Keratinocyte (primary cell): ENCODE measurements at regions not wholly inside any gene's neighbourhood (a gene's known extent, or its start where the extent isn't known, plus 50 kb on each side); places are given as distances from the start of the nearest gene placed in this dataset.

Source experiments
- DNase-seq: peaks from one replicate; pipeline ENCODE4 v3.0.0-alpha.2; 2011; ENCODE audit warnings: low read depth, missing footprints, low spot score
- FAIRE-seq: peaks from 2 replicates; lab custom pipeline; 2011; peaks lifted over from hg19 to GRCh38; lab: Jason Lieb, UNC
- H2AFZ ChIP-seq: 2 replicates; pipeline ENCODE4 v1.6.0; 2012; ENCODE audit warnings: low read length, control low read depth, inconsistent platforms; ENCODE audit not compliant: control insufficient read depth
- H3K27ac ChIP-seq: 2 replicates; pipeline ENCODE4 v1.5.1; 2011; ENCODE audit warnings: low read length; ENCODE audit not compliant: control insufficient read depth, insufficient read depth
- H3K27me3 ChIP-seq: 3 replicates; pipeline ENCODE4 v1.6.0; 2011; ENCODE audit warnings: low read length; ENCODE audit not compliant: control insufficient read depth, insufficient read depth; ENCODE audit errors: extremely low read depth
- H3K36me3 ChIP-seq, 2 experiments: 2 replicates in 1 of 2; 3 replicates in 1 of 2; pipeline ENCODE4 v1.5.1; 2011; ENCODE audit warnings: low read length in 2 of 2, mild to moderate bottlenecking in 1 of 2; ENCODE audit not compliant: control insufficient read depth in 2 of 2, insufficient read depth in 2 of 2; ENCODE audit errors: extremely low read depth in 1 of 2
- H3K4me1 ChIP-seq: 3 replicates; pipeline ENCODE4 v1.5.1; 2011; ENCODE audit warnings: low read length; ENCODE audit not compliant: control insufficient read depth, insufficient read depth; ENCODE audit errors: extremely low read depth
- H3K4me2 ChIP-seq: 3 replicates; pipeline ENCODE4 v1.6.0; 2011; ENCODE audit warnings: low read depth, low read length; ENCODE audit not compliant: control insufficient read depth, insufficient read depth; ENCODE audit errors: extremely low read depth
- H3K4me3 ChIP-seq, 3 experiments: fragments of 200-600 bp in 1 of 3; sonication (generic) in 1 of 3; 2 replicates in 2 of 3; 3 replicates in 1 of 3; pipeline ENCODE4 v1.5.1; 2011 to 2016; ENCODE audit warnings: low read length in 3 of 3, mild to moderate bottlenecking in 3 of 3, control low read depth in 2 of 3, inconsistent platforms in 1 of 3, low read depth in 1 of 3, mixed read lengths in 1 of 3, mixed run types in 1 of 3, moderate library complexity in 1 of 3; ENCODE audit not compliant: control insufficient read depth in 2 of 3, insufficient read depth in 2 of 3; ENCODE audit errors: extremely low read depth in 1 of 3
- H3K79me2 ChIP-seq: 2 replicates; pipeline ENCODE4 v1.6.0; 2012; ENCODE audit warnings: low read length; ENCODE audit not compliant: control insufficient read depth, insufficient read depth
- H3K9ac ChIP-seq: 3 replicates; pipeline ENCODE4 v1.6.0; 2011; ENCODE audit warnings: low read length; ENCODE audit not compliant: control insufficient read depth, insufficient read depth; ENCODE audit errors: extremely low read depth
- H3K9me1 ChIP-seq: 3 replicates; pipeline ENCODE4 v1.6.0; 2011; ENCODE audit warnings: low read length; ENCODE audit not compliant: control insufficient read depth, insufficient read depth; ENCODE audit errors: extremely low read depth
- H3K9me3 ChIP-seq: 2 replicates; pipeline ENCODE4 v1.5.1; 2012; ENCODE audit warnings: low read depth, low read length; ENCODE audit not compliant: control insufficient read depth
- H4K20me1 ChIP-seq: 3 replicates; pipeline ENCODE4 v1.6.0; 2011; ENCODE audit warnings: low read length; ENCODE audit not compliant: control insufficient read depth, insufficient read depth; ENCODE audit errors: extremely low read depth
- EZH2 ChIP-seq: IDR thresholded peaks from one replicate; pipeline ENCODE4 v1.6.1; 2012; ENCODE audit warnings: inconsistent platforms, mild to moderate bottlenecking, low read length, moderate library complexity
- dilution Hi-C: fragments of 300-500 bp; cut with MboI; formaldehyde crosslinking; loops from one replicate; pipeline ENCODE4 v1.7.0; 2020; ENCODE audit warnings: low sequenced_read_pairs; ENCODE audit not compliant: extremely low pct_ligation_motif_present
- TF ChIP-seq, protein P1 (sequence below), 3 experiments: IDR thresholded peaks in 1 of 3; conservative IDR thresholded peaks in 1 of 3; optimal IDR thresholded peaks in 1 of 3; 2 replicates in 2 of 3; 3 replicates in 1 of 3; pipeline versions ENCODE3 to v1.5.1; 2011; ENCODE audit warnings: low read length in 3 of 3, mild to moderate bottlenecking in 3 of 3, moderate library complexity in 2 of 3, control low read depth in 1 of 3, inconsistent platforms in 1 of 3; ENCODE audit not compliant: insufficient read depth in 2 of 3; ENCODE audit errors: extremely low read depth in 1 of 3

DNA sequence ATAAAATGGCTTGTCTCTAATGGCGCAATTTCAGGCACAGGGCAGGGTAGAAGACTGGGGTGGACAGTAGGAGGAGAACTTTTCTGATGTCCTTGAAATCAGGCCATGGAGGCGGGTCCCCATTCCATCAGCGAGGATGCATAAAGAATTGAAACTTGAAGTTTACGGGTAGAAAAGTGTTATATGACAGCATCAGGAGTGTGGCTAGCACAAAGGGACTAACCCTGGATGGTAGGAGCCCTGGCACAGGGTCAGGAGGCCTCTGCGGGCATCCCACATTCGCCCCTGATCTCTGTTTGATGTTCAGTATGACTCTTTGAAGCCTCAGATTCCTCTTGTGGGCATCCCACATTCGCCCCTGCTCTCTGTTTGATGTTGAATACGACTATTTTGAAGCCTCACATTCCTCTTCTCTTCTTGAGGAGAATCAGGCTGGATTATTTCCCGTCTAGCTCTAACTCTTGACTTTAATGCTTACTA is 94.8 kb upstream of the ADRA1B start:
- no peak for DNase-seq
- Histone ChIP-seq H3K9me1 (no peaks in the 10 kb centered on the region), H3K36me3 (no peaks in the 10 kb centered on the region), H4K20me1 (no peaks in the 10 kb centered on the region), H3K4me2 (no peak overlapping the region), H2AFZ (no peak overlapping the region), H3K79me2 (no peaks in the 10 kb centered on the region), H3K27me3 (no peaks in the 10 kb centered on the region), H3K4me1 (peaks cover 41% of the 10 kb centered on the region), H3K9ac (no peak overlapping the region), H3K9me3 (no peaks in the 10 kb centered on the region), H3K27ac (no peak overlapping the region), H3K4me3 (no peak overlapping the region)
- dilution Hi-C loops: no loop called here
- FAIRE-seq: no peak
- TF ChIP-seq, protein P1, sequence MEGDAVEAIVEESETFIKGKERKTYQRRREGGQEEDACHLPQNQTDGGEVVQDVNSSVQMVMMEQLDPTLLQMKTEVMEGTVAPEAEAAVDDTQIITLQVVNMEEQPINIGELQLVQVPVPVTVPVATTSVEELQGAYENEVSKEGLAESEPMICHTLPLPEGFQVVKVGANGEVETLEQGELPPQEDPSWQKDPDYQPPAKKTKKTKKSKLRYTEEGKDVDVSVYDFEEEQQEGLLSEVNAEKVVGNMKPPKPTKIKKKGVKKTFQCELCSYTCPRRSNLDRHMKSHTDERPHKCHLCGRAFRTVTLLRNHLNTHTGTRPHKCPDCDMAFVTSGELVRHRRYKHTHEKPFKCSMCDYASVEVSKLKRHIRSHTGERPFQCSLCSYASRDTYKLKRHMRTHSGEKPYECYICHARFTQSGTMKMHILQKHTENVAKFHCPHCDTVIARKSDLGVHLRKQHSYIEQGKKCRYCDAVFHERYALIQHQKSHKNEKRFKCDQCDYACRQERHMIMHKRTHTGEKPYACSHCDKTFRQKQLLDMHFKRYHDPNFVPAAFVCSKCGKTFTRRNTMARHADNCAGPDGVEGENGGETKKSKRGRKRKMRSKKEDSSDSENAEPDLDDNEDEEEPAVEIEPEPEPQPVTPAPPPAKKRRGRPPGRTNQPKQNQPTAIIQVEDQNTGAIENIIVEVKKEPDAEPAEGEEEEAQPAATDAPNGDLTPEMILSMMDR (optimal IDR thresholded peaks at IDR 0.05 in 1 of 3, IDR thresholded peaks at IDR 0.05 in 1 of 3, conservative IDR thresholded peaks at IDR 0.05 in 1 of 3; ENCODE audit: extremely low read depth in 1 of 3, insufficient read depth in 2 of 3, low read length in 3 of 3): no peak
- TF ChIP-seq EZH2: no peak

DNA sequence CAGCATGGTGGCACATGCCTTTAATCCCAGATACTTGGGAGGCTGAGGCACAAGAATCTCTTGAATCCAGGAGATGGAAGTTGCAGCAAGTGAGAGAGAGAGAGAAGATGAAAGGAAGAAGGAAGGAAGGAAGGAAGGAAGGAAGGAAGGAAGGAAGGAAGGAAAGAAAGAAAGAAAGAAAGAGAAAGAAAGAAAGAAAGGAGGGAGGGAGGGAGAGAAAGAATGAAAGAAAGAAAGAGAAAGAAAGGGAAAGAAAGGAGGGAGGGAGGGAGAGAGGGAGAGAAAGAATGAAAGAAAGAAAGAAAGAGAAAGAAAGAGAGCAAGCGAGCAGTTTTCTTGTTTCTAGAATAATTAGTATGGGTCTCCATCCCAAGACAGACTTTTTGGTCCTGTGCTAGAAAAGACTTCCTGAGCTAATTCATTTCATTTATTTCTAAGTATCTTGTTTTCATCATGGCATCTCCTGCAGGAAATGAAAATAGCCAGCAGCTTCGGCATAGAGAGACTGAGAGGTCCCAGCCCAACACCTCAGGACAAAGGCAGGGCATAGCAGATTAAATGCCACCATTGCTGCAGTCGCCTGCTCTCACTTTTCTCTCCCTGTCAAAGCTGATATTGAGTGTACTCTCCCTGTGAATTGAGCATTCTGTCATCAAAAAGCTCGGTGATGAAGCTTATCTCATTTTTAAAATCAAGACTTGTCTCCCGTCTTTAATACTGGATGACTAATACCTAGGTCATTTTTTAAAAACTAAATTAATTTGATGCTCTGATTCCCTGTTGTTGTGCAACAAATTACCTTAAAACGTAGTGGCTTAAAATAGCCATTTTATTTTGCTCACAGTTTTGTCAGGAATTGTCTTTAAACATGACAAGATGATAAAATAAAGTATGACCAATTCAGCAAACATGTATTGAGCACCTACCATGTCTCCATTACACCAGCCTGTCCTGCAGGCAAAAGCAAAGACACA is 91.8 kb upstream of the ADRA1B start:
- Histone ChIP-seq H4K20me1 (no peaks in the 10 kb centered on the region), H2AFZ (no peak overlapping the region), H3K4me1 (peaks cover 28% of the 10 kb centered on the region), H3K27me3 (no peaks in the 10 kb centered on the region), H3K9me3 (no peaks in the 10 kb centered on the region), H3K36me3 (no peaks in the 10 kb centered on the region), H3K79me2 (no peaks in the 10 kb centered on the region), H3K4me3 (no peak overlapping the region), H3K4me2 (peak overlapping the region; percentile 29), H3K9ac (no peak overlapping the region), H3K9me1 (no peaks in the 10 kb centered on the region), H3K27ac (peak overlapping the region; percentile 16)
- TF ChIP-seq, protein P1 (optimal IDR thresholded peaks at IDR 0.05 in 1 of 3, IDR thresholded peaks at IDR 0.05 in 1 of 3, conservative IDR thresholded peaks at IDR 0.05 in 1 of 3; ENCODE audit: extremely low read depth in 1 of 3, insufficient read depth in 2 of 3, low read length in 3 of 3): no peak
- no peak for TF ChIP-seq EZH2
- DNase-seq (no peak), FAIRE-seq (peak; percentile 71)
- dilution Hi-C loops: no loop called here
